Upper lobe of left lung (tissue), 4 donors: ENCODE measurements at regions not wholly inside any gene's neighbourhood (a gene's known extent, or its start where the extent isn't known, plus 50 kb on each side); places are given as distances from the start of the nearest gene placed in this dataset.

Experiments used
- CTCF ChIP-seq, 6 experiments: fragments of 450-650 bp in 4 of 6; fragments of 200-600 bp in 2 of 6; sonication (generic) in 2 of 6; IDR thresholded peaks; one replicate each; pipeline ENCODE4 v1.5.1; 2016 to 2019; ENCODE audit warnings: antibody characterized with exemption in 6 of 6
- EP300 ChIP-seq, 4 donors: sonication (generic); formaldehyde crosslinking; IDR thresholded peaks; one replicate each; pipeline ENCODE4 v1.5.1; 2017; ENCODE audit warnings: antibody characterized with exemption in 4 of 4, control low read depth in 2 of 4
- POLR2A ChIP-seq, 4 donors: fragments of 450-650 bp; IDR thresholded peaks; one replicate each; pipeline ENCODE4 v1.5.1; 2016 to 2017; ENCODE audit warnings: antibody characterized with exemption in 4 of 4, mild to moderate bottlenecking in 2 of 4
- POLR2AphosphoS5 ChIP-seq, 2 donors: sonication (generic); formaldehyde crosslinking; IDR thresholded peaks; one replicate each; pipeline ENCODE4 v1.5.1; 2017; ENCODE audit warnings: antibody characterized with exemption in 2 of 2

- TF ChIP-seq CTCF (IDR thresholded peaks at IDR 0.05) (no peak), POLR2AphosphoS5 (IDR thresholded peaks at IDR 0.05) (no peak), EP300 (IDR thresholded peaks at IDR 0.05) (no peak), POLR2A (IDR thresholded peaks at IDR 0.05) (no peak)
Measured at GRCh38 chr2:129828792-129829191, 150.7 kb upstream of the RAB6C start.
